ENCODE measurements at regions not wholly inside any gene's neighbourhood (a gene's known extent, or its start where the extent isn't known, plus 50 kb on each side); places are given as distances from the start of the nearest gene placed in this dataset.

- Histone ChIP-seq H3K4me1 (ENCODE audit: low read depth, poor library complexity, severe bottlenecking) (peaks cover 40% of the 10 kb centered on the region), H4K20me1 (ENCODE audit: insufficient read depth) (no peaks in the 10 kb centered on the region), H3K4me3 (IDR thresholded peaks at IDR 0.05; ENCODE audit: insufficient read depth, low read depth, low read length) (no peak overlapping the region), H3K27ac (no peak overlapping the region), H3K79me2 (ENCODE audit: insufficient read depth, low read depth) (no peaks in the 10 kb centered on the region), H3K27me3 (ENCODE audit: insufficient read depth, low read depth) (no peaks in the 10 kb centered on the region), H3K4me2 (no peak overlapping the region), H3K9ac (no peak overlapping the region), H3K36me3 (ENCODE audit: insufficient read depth) (no peaks in the 10 kb centered on the region), H2AFZ (ENCODE audit: low read depth) (no peak overlapping the region)
- TF ChIP-seq, protein P1, sequence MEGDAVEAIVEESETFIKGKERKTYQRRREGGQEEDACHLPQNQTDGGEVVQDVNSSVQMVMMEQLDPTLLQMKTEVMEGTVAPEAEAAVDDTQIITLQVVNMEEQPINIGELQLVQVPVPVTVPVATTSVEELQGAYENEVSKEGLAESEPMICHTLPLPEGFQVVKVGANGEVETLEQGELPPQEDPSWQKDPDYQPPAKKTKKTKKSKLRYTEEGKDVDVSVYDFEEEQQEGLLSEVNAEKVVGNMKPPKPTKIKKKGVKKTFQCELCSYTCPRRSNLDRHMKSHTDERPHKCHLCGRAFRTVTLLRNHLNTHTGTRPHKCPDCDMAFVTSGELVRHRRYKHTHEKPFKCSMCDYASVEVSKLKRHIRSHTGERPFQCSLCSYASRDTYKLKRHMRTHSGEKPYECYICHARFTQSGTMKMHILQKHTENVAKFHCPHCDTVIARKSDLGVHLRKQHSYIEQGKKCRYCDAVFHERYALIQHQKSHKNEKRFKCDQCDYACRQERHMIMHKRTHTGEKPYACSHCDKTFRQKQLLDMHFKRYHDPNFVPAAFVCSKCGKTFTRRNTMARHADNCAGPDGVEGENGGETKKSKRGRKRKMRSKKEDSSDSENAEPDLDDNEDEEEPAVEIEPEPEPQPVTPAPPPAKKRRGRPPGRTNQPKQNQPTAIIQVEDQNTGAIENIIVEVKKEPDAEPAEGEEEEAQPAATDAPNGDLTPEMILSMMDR (conservative IDR thresholded peaks at IDR 0.05; ENCODE audit: low read depth, low read length): no peak
These were observed 60.5 kb upstream of the C1GALT1C1 start for GRCh38 chrX:120690344-120690743.

DNA sequence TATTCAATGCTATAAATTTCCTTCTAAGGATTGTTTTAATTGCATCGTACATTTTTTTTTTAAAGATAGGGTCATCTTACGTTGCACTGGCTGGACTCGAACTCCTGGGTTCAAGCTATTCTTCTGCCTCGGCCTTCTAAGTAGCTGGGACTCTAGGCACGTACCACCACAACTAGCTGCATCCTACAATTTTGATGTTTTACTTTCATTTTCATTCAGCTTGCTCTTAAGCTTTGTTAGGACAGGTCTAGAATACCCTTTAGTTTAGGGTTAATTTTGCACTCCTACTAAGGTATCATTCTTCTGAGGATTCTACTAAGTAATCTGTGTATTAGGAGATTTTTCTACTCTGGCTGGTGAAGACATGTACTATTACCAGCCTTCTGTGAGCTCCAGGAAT, 50.2 kb upstream of the C1GALT1C1 start:
- Histone ChIP-seq H2AFZ (ENCODE audit: low read depth) (no peak overlapping the region), H3K4me1 (ENCODE audit: low read depth, poor library complexity, severe bottlenecking) (no peaks in the 10 kb centered on the region), H3K27me3 (ENCODE audit: insufficient read depth, low read depth) (no peaks in the 10 kb centered on the region), H3K9ac (no peak overlapping the region), H3K36me3 (ENCODE audit: insufficient read depth) (no peaks in the 10 kb centered on the region), H3K4me3 (IDR thresholded peaks at IDR 0.05; ENCODE audit: insufficient read depth, low read depth, low read length) (no peak overlapping the region), H3K79me2 (ENCODE audit: insufficient read depth, low read depth) (no peaks in the 10 kb centered on the region), H3K27ac (no peak overlapping the region), H3K4me2 (no peak overlapping the region), H4K20me1 (ENCODE audit: insufficient read depth) (no peaks in the 10 kb centered on the region)
- TF ChIP-seq, protein P1 (conservative IDR thresholded peaks at IDR 0.05; ENCODE audit: low read depth, low read length): no peak

Data from KMS-11 (cell line).